ENCODE measurements at regions not wholly inside any gene's neighbourhood (a gene's known extent, or its start where the extent isn't known, plus 50 kb on each side); places are given as distances from the start of the nearest gene placed in this dataset.

GRCh38 chr18:66013969-66014368 lies 263.2 kb downstream of the CDH7 start:
- no peak for TF ChIP-seq CTCF (IDR thresholded peaks at IDR 0.05)
- TF ChIP-seq POLR2A (IDR thresholded peaks at IDR 0.05) = no peak
